Thyroid gland (tissue), 4 donors: ENCODE measurements at regions not wholly inside any gene's neighbourhood (a gene's known extent, or its start where the extent isn't known, plus 50 kb on each side); places are given as distances from the start of the nearest gene placed in this dataset.

Experiments used
- CTCF ChIP-seq, 6 experiments: fragments of 200-600 bp in 3 of 6; fragments of 450-650 bp in 3 of 6; sonication (generic) in 3 of 6; IDR thresholded peaks; one replicate each; pipeline ENCODE4 v1.5.1; 2016 to 2019; ENCODE audit warnings: antibody characterized with exemption in 6 of 6, mild to moderate bottlenecking in 2 of 6, inconsistent platforms in 1 of 6, moderate library complexity in 1 of 6
- POLR2A ChIP-seq, 2 donors: fragments of 450-650 bp; IDR thresholded peaks; one replicate each; pipeline ENCODE4 v1.6.1; 2017; ENCODE audit warnings: antibody characterized with exemption in 2 of 2, mild to moderate bottlenecking in 2 of 2, moderate library complexity in 1 of 2

- TF ChIP-seq CTCF (IDR thresholded peaks at IDR 0.05) (no peak), POLR2A (IDR thresholded peaks at IDR 0.05) (no peak)
Measured at GRCh38 chr4:66202870-66203269, 532.6 kb upstream of the EPHA5 start.
